Activated CD4-positive, alpha-beta T cell treated with anti-CD3 and anti-CD28 coated beads, Interleukin-2, amount 10 ng/mL, durations not matched to agents 24 days and 14 days (primary cell): ENCODE measurements at regions not wholly inside any gene's neighbourhood (a gene's known extent, or its start where the extent isn't known, plus 50 kb on each side); places are given as distances from the start of the nearest gene placed in this dataset.
"Not testable (repeated sequence)": the region's sequence is repeated elsewhere in the genome, so short reads cannot be mapped to it uniquely, and the experiment has no call there.

Source experiments
- DNase-seq: peaks from one replicate; pipeline ENCODE4 v3.0.0; 2022
- H3K27ac Mint-ChIP-seq: one replicate; pipeline ENCODE4 v1.8.0; 2022; ENCODE audit warnings: mild to moderate bottlenecking, mixed read lengths
- H3K27me3 Mint-ChIP-seq: one replicate; pipeline ENCODE4 v1.8.0; 2022; ENCODE audit warnings: mixed read lengths
- H3K36me3 Mint-ChIP-seq: one replicate; pipeline ENCODE4 v1.8.0; 2022; ENCODE audit warnings: low read depth, mild to moderate bottlenecking, mixed read lengths
- H3K4me1 Mint-ChIP-seq: one replicate; pipeline ENCODE4 v1.8.0; 2021; ENCODE audit warnings: mixed read lengths
- H3K4me3 Mint-ChIP-seq: one replicate; pipeline ENCODE4 v1.8.0; 2022; ENCODE audit warnings: mild to moderate bottlenecking, moderate library complexity, mixed read lengths
- H3K9me3 Mint-ChIP-seq: one replicate; pipeline ENCODE4 v1.8.0; 2021; ENCODE audit warnings: mixed read lengths
- intact Hi-C: fragments of 100-400 bp; cut with micrococcal nuclease; formaldehyde crosslinking; loops from one replicate; pipeline ENCODE4 v1.15.1; 2023

DNA sequence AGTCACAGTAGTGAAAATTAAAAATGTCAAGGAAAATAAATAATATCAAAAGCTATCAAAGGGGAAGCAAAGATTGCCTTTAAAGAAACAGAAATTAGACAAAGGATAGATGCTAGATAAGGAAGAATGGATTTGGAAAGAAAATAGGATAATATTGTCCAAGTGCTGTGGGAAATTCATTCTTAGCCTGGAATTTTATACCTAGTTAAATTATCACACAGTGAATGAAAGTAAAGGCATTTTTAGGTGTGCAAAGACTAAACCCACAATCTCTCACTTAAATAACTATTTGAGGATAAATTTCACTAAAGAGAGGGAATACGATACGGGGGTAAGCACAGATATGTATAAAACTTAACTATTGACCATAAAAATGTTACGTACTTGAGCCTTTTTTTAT, 511.1 kb downstream of the TMEM135 start:
- intact Hi-C loops = no loop called here
- Mint-ChIP-seq H3K4me1 (no peaks in the 10 kb centered on the region), H3K4me3 (no peak overlapping the region), H3K27ac (no peak overlapping the region), H3K36me3 (no peaks in the 10 kb centered on the region), H3K27me3 (no peaks in the 10 kb centered on the region), H3K9me3 (peaks cover 10% of the 10 kb centered on the region)
- DNase-seq = no peak

DNA sequence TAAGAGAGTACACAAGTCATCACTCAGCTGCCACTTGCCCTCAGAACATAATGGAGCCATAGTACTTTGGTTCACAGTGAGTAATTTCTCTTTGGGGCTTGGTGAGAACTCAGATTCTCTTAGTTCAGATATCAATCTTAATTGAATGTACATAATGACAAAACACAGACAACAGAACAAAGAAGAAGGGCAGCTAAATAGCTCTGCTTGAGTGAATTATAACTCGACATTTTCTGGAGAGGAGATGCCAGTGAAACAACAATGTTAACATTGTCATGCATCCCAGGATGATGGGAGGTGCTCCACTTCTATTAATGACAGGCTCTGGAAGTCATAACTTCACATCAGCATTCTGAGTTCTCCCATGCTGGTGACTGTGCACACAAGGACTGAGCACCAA, 508.1 kb downstream of the TMEM135 start:
- no peak for DNase-seq
- no peaks in the 10 kb centered on the region for H3K27me3 Mint-ChIP-seq

DNA sequence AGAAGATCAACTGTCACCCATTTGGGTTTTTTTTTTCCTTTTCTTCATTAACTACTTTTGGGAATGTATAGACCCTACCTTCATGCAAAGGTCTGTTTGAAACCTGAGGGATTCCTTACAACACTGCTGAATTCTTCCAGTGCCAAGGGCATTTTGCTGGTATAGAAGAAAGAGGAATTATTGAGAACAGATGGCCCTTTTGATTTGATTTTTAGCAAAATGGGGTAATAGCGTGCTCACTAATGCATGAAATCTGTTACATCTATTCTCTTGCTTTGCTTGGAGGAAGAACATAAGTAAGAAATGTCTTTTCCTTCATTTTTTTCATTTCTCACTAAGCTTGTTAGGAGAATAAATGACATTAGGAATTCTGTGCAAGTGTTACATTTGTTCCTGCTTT, 501.9 kb downstream of the TMEM135 start:
- no peak for DNase-seq
- H3K4me1 Mint-ChIP-seq = no peaks in the 10 kb centered on the region
- no peak overlapping the region for H3K27ac Mint-ChIP-seq
- H3K36me3 Mint-ChIP-seq = no peaks in the 10 kb centered on the region
- H3K27me3 Mint-ChIP-seq = no peaks in the 10 kb centered on the region
- no peak overlapping the region for H3K4me3 Mint-ChIP-seq
- intact Hi-C loops = no loop called here
- H3K9me3 Mint-ChIP-seq = peaks cover 18% of the 10 kb centered on the region

More for the DNA sequence above, 508.1 kb downstream of the TMEM135 start:
- H3K4me3 Mint-ChIP-seq = no peak overlapping the region
- no peak overlapping the region for H3K27ac Mint-ChIP-seq
- H3K36me3 Mint-ChIP-seq = no peaks in the 10 kb centered on the region
- peaks cover 21% of the 10 kb centered on the region for H3K9me3 Mint-ChIP-seq
- no peaks in the 10 kb centered on the region for H3K4me1 Mint-ChIP-seq
- intact Hi-C loops = no loop called here

GRCh38 chr11:87536565-87536964, 498.8 kb downstream of the TMEM135 start:
- Mint-ChIP-seq H3K27ac (no peak overlapping the region), H3K36me3 (no peaks in the 10 kb centered on the region), H3K27me3 (no peaks in the 10 kb centered on the region), H3K9me3 (peaks cover 2% of the 10 kb centered on the region), H3K4me3 (no peak overlapping the region), H3K4me1 (no peaks in the 10 kb centered on the region)
- DNase-seq = no peak
- intact Hi-C loops = no loop called here

- intact Hi-C loops = no loop called here
- Mint-ChIP-seq H3K27me3 (no peaks in the 10 kb centered on the region), H3K27ac (no peak overlapping the region), H3K4me1 (no peaks in the 10 kb centered on the region), H3K4me3 (no peak overlapping the region), H3K36me3 (no peaks in the 10 kb centered on the region), H3K9me3 (no peaks in the 10 kb centered on the region)
- DNase-seq = no peak
Measured at GRCh38 chr11:87536016-87536415, 498.3 kb downstream of the TMEM135 start.

GRCh38 chr11:87535513-87535912, 497.8 kb downstream of the TMEM135 start:
- DNase-seq = no peak
- Mint-ChIP-seq H3K27me3 (no peaks in the 10 kb centered on the region), H3K9me3 (no peaks in the 10 kb centered on the region), H3K36me3 (no peaks in the 10 kb centered on the region), H3K4me1 (no peaks in the 10 kb centered on the region), H3K27ac (no peak overlapping the region), H3K4me3 (no peak overlapping the region)
- intact Hi-C loops = no loop called here

- H3K4me3 Mint-ChIP-seq, DNase-seq, H3K27me3 Mint-ChIP-seq, intact Hi-C loops, H3K27ac Mint-ChIP-seq, H3K36me3 Mint-ChIP-seq, H3K9me3 Mint-ChIP-seq, H3K4me1 Mint-ChIP-seq: not testable (repeated sequence)
Measured at GRCh38 chr11:87531835-87532234, 494.1 kb downstream of the TMEM135 start.

DNA sequence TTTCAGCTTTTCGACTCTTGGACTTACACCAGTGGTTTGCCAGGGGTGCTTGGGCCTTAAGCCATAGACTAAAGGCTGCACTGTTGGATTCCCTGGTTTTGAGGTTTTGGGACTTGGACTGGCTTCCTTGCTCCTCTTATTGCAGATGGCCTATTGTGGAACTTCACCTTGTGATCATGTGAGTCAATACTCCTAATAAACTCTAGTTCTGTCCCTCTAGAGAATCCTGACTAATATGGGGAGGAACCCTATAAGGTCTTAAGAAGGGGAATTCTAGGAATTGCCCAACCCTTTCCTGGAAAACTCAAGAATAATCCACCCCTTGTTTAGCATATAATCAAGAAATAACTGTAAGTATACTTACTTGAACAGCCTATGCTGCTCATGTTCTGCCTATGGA, 491.8 kb downstream of the TMEM135 start:
- intact Hi-C loops = no loop called here
- Mint-ChIP-seq H3K4me1 (no peaks in the 10 kb centered on the region), H3K4me3 (no peak overlapping the region), H3K27me3 (no peaks in the 10 kb centered on the region), H3K27ac (no peak overlapping the region), H3K9me3 (no peaks in the 10 kb centered on the region), H3K36me3 (no peaks in the 10 kb centered on the region)
- no peak for DNase-seq

GRCh38 chr11:87528752-87529151, 491.0 kb downstream of the TMEM135 start:
- Mint-ChIP-seq H3K27me3 (no peaks in the 10 kb centered on the region), H3K9me3 (no peaks in the 10 kb centered on the region), H3K27ac (no peak overlapping the region), H3K36me3 (no peaks in the 10 kb centered on the region), H3K4me3 (no peak overlapping the region), H3K4me1 (no peaks in the 10 kb centered on the region)
- intact Hi-C loops = no loop called here
- DNase-seq = no peak

GRCh38 chr11:87523276-87523675, 485.5 kb downstream of the TMEM135 start:
- H3K4me3 Mint-ChIP-seq = no peak overlapping the region
- H3K9me3 Mint-ChIP-seq = no peaks in the 10 kb centered on the region
- no peaks in the 10 kb centered on the region for H3K27me3 Mint-ChIP-seq
- no peak for DNase-seq
- H3K36me3 Mint-ChIP-seq = no peaks in the 10 kb centered on the region
- H3K27ac Mint-ChIP-seq = no peak overlapping the region
- intact Hi-C loops = no loop called here
- H3K4me1 Mint-ChIP-seq = no peaks in the 10 kb centered on the region

GRCh38 chr11:87518266-87518665, 480.5 kb downstream of the TMEM135 start:
- H3K27me3 Mint-ChIP-seq = no peaks in the 10 kb centered on the region
- no peak for DNase-seq
- no peak overlapping the region for H3K4me3 Mint-ChIP-seq
- intact Hi-C loops = no loop called here
- H3K36me3 Mint-ChIP-seq = no peaks in the 10 kb centered on the region
- no peak overlapping the region for H3K27ac Mint-ChIP-seq
- no peaks in the 10 kb centered on the region for H3K9me3 Mint-ChIP-seq
- no peaks in the 10 kb centered on the region for H3K4me1 Mint-ChIP-seq

DNA sequence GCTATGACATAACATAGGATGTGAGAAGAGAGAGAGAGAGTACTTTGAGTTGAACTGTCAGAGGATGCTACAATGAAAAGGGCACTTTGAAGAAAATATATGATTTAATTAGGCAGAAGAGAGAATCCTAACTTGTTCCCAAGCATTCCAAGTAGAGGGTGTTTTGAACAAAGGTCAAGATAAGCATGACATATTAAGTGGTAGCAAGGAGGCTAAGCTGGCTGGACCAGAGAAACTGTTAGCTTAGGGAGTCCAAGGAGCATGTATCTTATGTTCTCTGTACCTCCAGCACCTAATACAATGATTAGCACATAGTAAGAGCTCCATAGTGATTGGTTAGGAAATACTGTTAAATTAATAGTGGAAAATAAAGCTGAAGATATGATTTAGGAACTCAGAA, 479.6 kb downstream of the TMEM135 start:
- H3K9me3 Mint-ChIP-seq = no peaks in the 10 kb centered on the region
- no peaks in the 10 kb centered on the region for H3K4me1 Mint-ChIP-seq
- no peak overlapping the region for H3K4me3 Mint-ChIP-seq
- no peaks in the 10 kb centered on the region for H3K36me3 Mint-ChIP-seq
- intact Hi-C loops = no loop called here
- no peak overlapping the region for H3K27ac Mint-ChIP-seq
- no peak for DNase-seq
- no peaks in the 10 kb centered on the region for H3K27me3 Mint-ChIP-seq

GRCh38 chr11:87507722-87508121, 470.0 kb downstream of the TMEM135 start:
- H3K27ac Mint-ChIP-seq, DNase-seq, H3K36me3 Mint-ChIP-seq, intact Hi-C loops, H3K4me1 Mint-ChIP-seq, H3K9me3 Mint-ChIP-seq, H3K4me3 Mint-ChIP-seq, H3K27me3 Mint-ChIP-seq: not testable (repeated sequence)

DNA sequence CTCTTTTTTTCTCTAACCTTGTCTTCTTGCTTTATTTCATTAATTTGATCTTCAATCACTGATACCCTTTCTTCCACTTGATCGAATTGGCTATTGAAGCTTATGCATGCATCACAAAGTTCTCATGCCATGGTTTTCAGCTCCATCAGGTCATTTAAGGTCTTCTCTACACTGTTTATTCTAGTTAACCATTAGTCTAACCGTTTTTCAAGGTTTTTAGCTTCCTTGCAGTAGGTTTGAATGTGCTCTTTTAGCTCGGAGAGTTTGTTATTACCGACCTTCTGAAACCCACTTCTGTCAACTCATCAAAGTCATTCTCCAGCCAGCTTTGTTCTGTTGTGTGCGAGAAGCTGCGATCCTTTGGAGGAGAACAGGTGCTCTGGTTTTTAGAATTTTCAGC, 469.2 kb downstream of the TMEM135 start:
- not testable (repeated sequence) for DNase-seq

DNA sequence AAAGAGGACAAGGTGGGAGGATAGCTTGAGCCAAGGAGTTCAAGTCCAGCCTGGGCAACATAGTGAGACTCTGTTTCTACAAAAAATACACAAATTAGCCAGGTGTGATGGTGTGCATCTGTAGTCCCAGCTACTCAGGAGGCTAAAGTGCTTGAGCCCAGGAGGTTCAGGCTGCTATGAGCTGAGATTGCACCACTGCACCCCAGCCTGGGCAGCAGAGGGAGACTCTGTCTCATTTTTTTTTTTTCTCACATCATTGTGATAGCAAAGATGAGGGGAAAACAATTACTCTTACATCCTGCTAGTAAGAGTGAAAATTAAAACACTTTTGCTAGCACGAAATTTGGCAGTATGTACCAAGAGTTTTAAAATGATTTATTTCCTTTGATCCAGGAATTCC, 463.7 kb downstream of the TMEM135 start:
- DNase-seq = no peak
- H3K27ac Mint-ChIP-seq = no peak overlapping the region
- no peaks in the 10 kb centered on the region for H3K9me3 Mint-ChIP-seq
- intact Hi-C loops = no loop called here
- no peaks in the 10 kb centered on the region for H3K4me1 Mint-ChIP-seq
- no peaks in the 10 kb centered on the region for H3K27me3 Mint-ChIP-seq
- H3K4me3 Mint-ChIP-seq = no peak overlapping the region
- H3K36me3 Mint-ChIP-seq = no peaks in the 10 kb centered on the region

More for the DNA sequence above, 469.2 kb downstream of the TMEM135 start:
- H3K4me1 Mint-ChIP-seq, H3K36me3 Mint-ChIP-seq, H3K27ac Mint-ChIP-seq, H3K4me3 Mint-ChIP-seq, H3K9me3 Mint-ChIP-seq, H3K27me3 Mint-ChIP-seq, intact Hi-C loops: not testable (repeated sequence)
